Jurkat, Clone E6-1 (cell line): ENCODE measurements at regions not wholly inside any gene's neighbourhood (a gene's known extent, or its start where the extent isn't known, plus 50 kb on each side); places are given as distances from the start of the nearest gene placed in this dataset.
"Not testable (repeated sequence)": the region's sequence is repeated elsewhere in the genome, so short reads cannot be mapped to it uniquely, and the experiment has no call there.

ENCODE experiments used
- DNase-seq: peaks from one replicate; pipeline ENCODE4 v3.0.0-alpha.2; 2011; ENCODE audit warnings: low read depth, low spot score
- H3K4me3 ChIP-seq: 2 replicates; pipeline ENCODE4 v1.5.1; 2011; ENCODE audit warnings: mild to moderate bottlenecking, low read length, control low read depth, moderate library complexity

DNA sequence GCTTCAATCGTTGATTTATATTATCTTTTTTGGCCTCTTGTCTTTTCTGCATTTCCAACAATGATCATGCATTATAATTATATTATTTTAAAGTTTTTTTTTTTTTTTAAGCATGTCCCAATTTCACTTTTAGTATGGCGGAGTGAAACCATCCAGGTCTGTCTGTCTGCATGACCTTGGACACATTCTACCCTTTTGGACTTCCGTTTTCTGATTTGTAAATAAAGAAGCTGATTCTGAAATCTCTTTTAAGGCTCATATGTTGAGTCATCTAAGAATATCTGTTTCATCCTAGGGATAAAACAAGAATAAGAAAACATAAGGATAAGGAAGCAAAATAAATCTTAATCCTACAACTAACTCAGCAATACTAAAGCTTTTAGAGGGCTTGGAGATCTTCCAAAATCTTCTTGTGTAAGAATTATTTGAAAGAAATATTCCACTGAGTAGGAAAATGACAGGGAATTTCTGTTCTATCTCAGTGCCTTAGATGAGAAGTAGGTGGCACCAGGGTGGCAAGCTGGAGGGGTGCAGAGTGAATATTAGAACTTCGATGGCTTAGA is 195.7 kb upstream of the TOX3 start:
- DNase-seq, result no peak
- H3K4me3 ChIP-seq, result no peak overlapping the region

DNA sequence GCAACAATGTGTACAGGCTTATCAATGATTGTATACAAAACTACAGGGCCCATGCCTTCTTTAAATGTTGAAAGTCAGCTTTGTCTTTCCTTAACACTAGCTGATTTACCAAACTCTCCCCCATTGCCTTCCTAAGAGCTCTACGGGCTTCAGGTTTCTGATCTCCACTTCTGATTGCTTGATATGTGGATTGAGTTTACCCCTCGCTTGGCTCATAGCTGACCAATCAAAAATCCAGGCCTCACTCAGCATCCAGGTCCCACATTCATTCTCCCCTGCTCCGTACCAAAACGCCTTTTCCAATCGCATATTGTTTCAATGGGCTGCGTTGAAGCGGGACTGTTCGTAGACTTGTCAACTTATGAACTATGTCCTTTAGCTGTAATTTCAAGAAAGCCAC is 195.1 kb upstream of the TOX3 start:
- no peak overlapping the region for H3K4me3 ChIP-seq
- no peak for DNase-seq

DNA sequence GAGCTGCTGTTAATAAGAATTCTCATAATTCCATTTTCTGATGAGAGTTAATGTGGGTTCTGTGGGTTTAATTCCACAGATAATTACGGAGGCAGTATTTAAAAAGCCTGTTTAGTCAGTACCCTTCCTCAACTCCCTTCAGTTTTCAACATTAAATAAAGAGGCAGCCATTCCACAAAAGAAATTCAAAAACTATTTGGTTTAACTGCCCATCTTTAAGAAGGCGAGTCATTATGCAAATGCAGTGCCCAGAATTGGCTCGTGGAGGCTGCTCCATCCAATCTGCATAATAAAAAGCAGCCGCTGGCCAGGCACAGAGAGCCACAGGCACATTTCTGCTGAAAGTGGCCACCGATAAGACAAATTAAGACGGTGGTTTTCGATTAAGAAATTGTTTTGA is 194.4 kb upstream of the TOX3 start:
- no peak overlapping the region for H3K4me3 ChIP-seq
- no peak for DNase-seq

DNA sequence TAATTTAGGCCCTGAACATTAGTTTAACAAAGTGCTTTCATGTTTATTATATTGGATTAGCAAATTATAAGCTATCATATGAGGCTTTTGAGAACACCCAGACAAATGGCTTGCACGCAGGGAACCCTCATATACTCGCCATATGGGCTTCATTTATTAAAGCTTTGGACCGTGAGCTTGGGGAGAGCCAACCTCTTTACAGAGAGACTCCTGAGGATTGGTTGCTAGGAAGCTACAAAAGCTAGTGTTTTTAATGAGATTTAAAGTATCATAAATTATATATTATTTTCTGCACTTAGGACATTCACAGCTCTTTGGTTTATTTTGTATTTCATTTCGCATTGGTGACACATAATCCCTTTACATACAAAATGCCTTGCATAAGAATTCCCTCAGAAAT is 193.8 kb upstream of the TOX3 start:
- H3K4me3 ChIP-seq, result no peak overlapping the region
- no peak for DNase-seq

DNA sequence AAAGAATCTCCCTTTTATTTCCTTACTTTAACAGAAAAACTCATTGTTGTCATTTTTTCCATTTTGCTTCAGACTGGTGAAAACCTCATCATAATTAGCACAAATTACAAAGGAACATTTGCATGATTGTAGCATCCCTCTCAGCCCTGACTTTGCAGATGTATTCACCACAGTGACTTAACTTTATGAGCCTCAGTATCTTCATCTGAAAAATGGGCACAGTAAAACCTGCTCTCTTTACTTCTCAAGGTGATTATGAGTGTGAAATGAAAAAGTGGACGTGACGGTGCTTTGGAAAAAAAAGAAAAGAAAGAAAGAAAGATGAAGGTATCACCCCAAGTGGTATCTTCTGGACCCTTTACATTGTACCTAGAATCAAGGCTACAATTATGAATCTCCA is 193.4 kb upstream of the TOX3 start:
- no peak for DNase-seq
- H3K4me3 ChIP-seq, result no peak overlapping the region

DNA sequence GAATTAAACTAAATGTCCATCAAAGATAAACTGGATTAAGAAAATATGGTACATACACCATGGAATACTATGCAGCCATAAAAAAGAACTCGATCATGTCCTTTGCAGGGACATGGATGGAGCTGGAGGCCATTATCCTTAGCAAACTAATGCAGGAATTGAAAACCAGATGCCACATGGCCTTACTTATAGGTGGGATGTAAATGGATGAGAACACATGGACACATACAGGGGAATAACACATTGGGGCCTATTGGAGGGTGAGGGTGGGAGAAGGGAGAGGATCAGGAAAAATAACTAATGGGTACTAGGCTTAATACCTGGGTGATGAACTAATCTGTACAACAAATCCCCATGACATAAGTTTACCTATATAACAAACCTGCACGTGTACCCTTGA is 192.0 kb upstream of the TOX3 start:
- not testable (repeated sequence) for H3K4me3 ChIP-seq, DNase-seq

DNA sequence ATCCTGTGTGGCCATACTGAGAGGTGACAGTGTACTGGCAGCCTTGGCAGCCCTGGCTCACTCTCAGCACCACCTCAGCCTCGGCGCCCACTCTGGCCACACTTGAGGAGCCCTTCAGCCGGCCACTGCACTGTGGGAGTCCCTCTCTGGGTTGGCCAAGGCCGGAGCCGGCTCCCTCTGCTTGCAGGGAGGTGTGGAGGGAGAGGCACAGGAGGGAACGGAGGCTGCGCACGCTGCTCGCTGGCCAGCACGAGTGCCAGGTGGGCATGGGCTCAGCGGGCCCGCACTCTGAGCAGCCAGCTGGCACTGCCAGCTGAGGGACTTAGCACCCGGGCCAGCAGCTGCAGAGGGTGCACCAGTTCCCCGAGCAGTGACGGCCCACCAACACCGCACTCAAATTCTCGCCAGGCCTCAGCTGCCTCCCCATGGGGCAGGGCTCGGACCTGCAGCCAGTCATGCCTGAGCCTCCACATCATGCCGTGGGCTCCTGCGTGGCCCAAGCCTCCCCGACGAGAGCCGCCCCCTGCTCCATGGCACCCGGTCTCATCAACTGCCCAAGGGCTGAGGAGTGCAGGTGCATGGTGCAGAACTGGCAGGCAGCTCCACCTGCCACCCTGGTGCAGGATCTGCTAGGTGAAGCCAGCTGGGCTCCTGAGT is 184.4 kb upstream of the TOX3 start:
- no peak overlapping the region for H3K4me3 ChIP-seq
- DNase-seq, result no peak

DNA sequence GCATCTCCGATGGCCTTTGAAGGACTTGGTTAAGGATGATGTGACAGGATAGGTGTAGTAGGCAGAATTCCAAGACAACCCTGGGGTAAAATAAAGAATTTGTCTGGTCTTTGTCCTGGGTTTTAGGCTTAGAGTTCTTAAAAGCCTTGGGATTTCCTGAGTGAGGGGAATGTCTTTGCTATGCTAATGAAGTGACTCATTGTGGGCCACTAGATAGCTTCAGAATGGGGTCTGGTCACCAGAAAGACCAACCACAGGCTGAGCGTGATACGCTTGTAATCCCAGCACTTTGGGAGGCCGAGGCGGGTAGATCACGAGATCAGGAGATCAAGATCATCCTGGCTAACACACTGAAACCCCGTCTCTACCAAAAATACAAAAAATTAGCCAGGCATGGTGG is 182.8 kb upstream of the TOX3 start:
- DNase-seq, result no peak
- H3K4me3 ChIP-seq, result no peak overlapping the region

DNA sequence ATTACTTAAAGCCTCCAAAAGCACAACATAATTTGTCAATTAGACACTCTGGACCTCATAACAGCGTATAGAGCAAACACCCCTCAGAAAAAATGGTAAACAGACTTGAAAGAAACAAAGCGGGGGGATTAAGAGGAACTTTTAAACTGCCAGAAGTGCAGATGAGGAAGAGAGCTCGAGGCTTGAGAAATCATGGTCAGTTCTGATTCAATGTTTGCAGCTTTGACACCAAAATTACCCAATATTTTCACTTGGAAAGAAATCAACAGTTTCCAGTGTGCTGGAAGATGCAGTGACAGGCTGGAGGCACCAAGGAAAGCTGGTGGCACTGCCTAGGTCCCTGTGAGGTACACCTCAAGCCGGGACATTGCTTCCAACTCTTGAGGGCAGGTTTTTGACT is 180.9 kb upstream of the TOX3 start:
- no peak for DNase-seq
- no peak overlapping the region for H3K4me3 ChIP-seq

DNA sequence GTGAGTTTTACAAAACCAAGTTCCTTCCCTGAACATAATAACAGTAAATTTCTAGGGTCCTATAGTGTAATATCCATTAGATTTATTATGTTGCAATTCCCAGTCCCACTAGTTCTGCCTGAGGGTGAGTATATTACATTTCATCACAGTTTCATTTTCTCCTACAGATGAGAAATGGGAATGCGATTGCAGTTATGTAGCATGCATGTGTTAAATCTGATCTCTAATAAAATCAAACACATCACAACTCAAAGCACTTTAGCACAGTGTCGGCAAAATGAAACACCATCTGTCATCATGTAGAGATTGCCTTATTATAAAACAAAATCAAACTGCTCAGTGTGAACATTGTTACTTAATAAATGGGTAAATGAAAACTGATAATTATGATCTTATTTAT is 180.5 kb upstream of the TOX3 start:
- no peak overlapping the region for H3K4me3 ChIP-seq
- no peak for DNase-seq

DNA sequence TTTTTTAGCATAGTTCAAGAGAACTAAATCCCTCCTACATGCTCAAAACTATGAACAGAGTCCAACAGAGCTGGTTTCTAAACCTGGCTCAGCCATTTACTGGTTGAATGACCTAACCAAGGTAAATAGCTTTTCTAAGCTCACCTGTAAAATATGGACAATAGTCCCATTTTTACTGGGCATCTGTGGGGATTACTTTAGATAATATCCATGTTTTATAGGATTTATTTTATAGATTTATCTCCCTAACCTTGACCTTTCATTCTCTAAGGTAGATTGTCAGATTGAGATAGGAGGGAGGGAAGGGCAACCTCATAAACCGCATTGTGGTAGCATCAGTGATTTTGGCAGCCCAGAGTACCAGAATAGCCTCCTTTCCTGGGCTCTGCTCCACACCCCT is 178.5 kb upstream of the TOX3 start:
- no peak for DNase-seq
- H3K4me3 ChIP-seq, result no peak overlapping the region

DNA sequence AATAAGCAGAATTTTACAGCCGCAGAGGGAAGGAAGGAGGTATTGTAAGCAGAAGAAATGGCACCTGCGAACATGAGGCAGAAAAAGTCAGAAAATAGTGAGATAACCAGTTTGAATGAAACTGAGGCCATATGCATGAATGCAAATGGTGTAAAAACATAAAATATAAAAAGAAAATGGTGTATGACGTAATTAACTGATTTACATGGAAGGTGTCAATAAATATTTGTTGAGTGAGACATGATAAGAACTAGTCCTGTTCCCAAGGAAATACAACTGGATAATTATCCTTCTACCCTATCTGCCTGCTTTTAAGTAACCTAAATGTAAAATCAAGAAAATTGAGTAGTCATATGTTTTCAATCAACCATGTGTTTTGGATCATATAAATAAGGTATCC is 178.1 kb upstream of the TOX3 start:
- no peak for DNase-seq
- H3K4me3 ChIP-seq, result no peak overlapping the region

DNA sequence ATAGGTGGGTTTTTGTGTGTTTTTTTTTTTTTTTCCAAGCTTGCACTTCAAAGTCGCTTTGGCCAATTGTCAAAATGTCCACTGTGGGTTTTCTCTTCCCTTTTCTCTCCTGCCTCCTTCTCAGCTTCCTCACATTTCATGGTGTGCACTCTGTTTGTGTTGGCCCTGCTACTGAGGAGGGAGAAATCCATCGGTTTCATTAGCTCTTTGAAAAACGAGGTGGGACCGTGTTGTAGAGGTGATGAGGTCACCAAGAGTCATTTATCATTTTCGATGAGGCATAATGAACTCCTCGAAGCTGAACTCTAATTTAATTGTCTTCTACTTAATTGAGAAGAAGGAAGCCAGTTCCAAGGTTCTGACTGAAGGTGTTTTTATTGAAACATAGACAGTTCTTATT is 174.4 kb upstream of the TOX3 start:
- no peak for DNase-seq
- H3K4me3 ChIP-seq, result no peak overlapping the region

DNA sequence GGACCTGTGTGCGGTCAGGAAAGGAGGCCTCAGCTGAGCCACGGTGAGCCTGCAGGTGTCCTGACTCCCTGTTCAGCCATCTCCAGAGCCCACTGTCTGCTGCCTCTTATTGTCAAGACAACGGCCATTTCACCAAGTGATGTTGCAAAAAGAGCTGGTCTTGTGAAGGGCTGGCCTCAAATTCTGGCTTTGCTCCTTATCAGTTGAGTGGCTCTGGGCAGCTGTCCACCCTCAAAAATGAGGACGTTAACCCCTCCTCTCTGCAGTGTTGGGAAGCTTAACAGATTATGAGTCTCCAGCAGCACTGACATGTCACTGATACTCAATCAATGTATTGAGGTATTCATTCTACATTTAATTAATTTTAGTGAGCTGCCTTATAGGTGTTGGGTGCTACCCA is 171.1 kb upstream of the TOX3 start:
- no peak for DNase-seq
- no peak overlapping the region for H3K4me3 ChIP-seq

DNA sequence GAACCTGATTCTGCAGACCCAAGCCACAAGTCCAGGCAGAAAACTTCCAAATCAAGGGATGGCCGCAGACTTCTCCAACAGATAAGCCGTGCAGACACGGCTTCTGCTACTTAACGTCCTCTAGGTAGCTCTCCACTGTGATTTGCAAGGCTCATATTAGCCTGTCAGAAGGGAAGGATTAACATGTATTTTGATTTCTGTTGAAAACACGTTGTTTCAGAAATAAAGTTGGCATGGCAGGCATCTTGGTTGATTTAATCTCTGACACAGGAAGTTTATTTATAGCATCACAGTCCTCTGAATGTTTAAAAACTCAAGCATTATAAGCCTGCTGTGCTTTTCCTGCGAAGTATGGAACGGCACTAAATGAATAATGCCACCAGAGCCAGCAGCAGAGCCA is 166.8 kb upstream of the TOX3 start:
- no peak for DNase-seq
- no peak overlapping the region for H3K4me3 ChIP-seq

DNA sequence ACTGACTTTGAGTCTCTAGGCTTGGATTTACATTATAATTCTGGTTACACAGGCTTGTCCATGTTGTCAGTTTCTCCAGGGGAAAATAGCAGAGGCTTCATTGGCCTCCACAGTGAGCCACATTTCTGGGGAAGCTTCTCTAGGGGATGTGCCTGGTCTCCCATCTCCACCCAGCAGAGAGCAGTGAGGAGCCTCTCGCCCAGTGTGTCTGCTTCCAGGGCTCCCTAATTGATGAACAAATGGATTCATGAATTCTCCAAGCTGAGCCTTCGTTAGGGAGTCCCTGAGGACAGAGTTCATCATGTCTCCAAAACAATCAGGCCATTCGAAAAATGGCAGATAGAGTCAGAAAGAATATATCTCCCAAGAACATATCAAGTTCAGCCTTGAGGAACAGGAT is 162.4 kb upstream of the TOX3 start:
- no peak for DNase-seq

DNA sequence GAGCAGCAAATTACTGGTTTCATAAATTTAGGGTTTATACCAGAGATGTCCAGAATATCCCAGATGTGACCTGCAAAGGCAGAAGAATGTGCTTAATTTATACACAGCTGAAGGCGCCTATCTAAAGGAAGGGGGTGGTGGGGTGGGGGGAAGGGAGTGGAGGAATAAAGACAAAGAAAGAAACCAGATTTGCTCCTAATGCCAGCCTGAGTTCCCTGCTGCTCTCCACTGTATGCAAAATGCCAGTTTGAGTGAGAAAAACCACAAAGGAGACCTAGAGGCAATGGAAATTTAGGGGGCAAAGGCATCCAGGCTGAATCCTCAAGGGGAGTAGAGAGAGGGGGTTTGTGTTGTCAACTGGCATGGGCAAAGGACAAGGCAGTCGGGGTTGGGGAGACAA is 161.5 kb upstream of the TOX3 start:
- no peak for DNase-seq
- H3K4me3 ChIP-seq, result no peak overlapping the region

More for the DNA sequence above, 162.4 kb upstream of the TOX3 start:
- H3K4me3 ChIP-seq, result no peak overlapping the region

DNA sequence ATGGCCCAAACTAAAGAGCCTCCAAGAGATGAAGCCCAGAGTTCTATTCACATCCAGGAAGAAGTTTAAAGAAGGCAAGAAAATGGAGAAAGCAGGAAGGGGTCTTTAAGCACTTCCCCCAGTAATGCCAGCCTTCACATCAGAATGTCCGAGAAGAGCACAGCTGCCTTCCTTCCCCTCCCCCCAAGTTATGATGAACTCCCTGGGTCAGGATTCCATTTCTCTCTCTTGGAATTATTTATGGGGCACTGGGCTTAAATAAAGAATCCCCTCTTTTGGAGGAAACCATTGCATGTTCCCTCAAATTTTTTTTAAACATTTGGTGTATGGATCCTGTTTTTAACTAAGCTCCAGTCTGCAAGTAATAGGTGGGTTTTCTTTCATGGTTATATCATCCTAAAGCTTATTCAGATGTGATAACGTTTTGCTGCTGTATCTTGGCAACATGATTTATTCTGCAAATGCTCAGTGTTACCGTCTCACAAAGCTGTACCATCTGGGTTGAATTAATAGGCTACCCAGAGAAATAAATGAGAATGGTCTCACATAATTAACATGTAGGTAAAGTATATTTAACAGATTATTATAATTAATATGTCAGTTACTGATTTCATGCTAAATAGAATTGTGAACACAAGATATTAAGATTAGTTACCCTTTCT is 160.9 kb upstream of the TOX3 start:
- DNase-seq, result no peak

DNA sequence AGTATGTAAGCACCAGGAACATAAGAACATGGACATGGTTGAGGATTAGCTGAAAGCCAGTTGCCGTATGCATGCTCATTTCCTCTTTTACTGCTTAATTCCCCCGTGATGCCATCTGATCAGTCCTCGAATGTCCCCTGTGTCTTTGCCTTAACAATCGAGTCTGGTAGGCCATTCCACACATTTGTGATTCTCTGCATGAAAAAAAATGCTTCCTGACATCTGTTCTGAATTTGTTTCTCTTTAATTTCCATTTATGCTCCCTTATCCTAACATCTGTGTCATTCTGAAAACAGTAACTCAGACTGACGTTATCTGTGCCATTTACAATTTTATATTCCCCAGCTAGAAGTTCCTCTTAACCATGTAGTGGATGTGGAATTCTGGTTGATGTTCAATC is 158.2 kb upstream of the TOX3 start:
- no peak for DNase-seq
- no peak overlapping the region for H3K4me3 ChIP-seq

More for the DNA sequence above, 160.9 kb upstream of the TOX3 start:
- H3K4me3 ChIP-seq, result no peak overlapping the region

DNA sequence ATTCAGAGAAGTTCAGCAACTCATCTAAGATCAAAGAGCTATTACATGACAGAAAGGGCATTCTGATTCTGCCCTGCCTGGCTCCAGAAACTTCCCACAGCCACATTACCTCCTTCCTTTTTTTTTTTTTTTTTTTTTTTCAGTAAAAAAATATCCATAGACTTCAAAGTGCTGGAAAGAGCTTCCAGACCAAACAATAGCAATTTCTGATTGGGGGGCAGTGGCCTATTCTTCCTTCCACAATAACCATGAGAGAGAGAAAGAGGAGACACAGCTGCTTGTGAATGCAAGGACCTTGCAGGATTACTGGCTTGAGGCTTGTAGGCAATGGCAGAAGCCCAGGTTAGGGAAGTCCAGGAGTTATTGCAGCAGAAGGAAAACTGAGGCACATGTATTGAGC is 151.0 kb upstream of the TOX3 start:
- DNase-seq, result no peak
- no peak overlapping the region for H3K4me3 ChIP-seq

DNA sequence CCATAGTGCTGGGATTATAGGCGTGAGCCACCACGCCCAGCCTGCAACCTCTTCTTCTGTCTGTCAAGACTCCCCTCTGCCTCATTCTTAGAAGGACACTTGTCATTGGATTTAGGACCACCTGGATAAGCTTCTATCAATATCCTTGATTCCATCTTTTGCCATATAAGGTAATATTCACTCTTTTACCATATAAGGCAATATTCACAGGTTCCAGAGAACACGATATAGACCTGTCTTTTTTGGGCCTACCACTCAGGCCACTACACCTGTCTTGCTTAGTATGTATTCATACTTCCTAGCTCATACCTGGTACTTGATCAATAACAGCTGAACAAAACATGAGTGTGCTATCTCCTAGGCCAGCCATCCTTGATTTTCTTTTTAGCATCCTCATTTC is 149.2 kb upstream of the TOX3 start:
- no peak for DNase-seq
- no peak overlapping the region for H3K4me3 ChIP-seq
